SK-N-MC (cell line): ENCODE measurements at regions not wholly inside any gene's neighbourhood (a gene's known extent, or its start where the extent isn't known, plus 50 kb on each side); places are given as distances from the start of the nearest gene placed in this dataset.

Source experiments
- EZH2 ChIP-seq: fragments of 200-600 bp; sonication (generic); IDR thresholded peaks from one replicate; pipeline ENCODE4 v1.6.1; 2017; ENCODE audit warnings: antibody characterized with exemption
- FOXP2 ChIP-seq: optimal IDR thresholded peaks from 2 replicates; pipeline ENCODE3; 2011; ENCODE audit warnings: mild to moderate bottlenecking, moderate library complexity; ENCODE audit not compliant: insufficient read depth; ENCODE audit errors: extremely low read length, control extremely low read depth
- POLR2AphosphoS5 ChIP-seq: IDR thresholded peaks from 2 replicates; pipeline ENCODE4 v1.6.1; 2012; ENCODE audit warnings: mild to moderate bottlenecking, low read depth, low read length, borderline replicate concordance

GRCh38 chr1:14338509-14338908 is 260.0 kb upstream of the KAZN start:
- TF ChIP-seq POLR2AphosphoS5 = no peak
- no peak for TF ChIP-seq EZH2
- TF ChIP-seq FOXP2 = no peak
